GM18909 (cell line): ENCODE measurements at regions not wholly inside any gene's neighbourhood (a gene's known extent, or its start where the extent isn't known, plus 50 kb on each side); places are given as distances from the start of the nearest gene placed in this dataset.

Experiments
- ATAC-seq: cut with Tn5 transposase; IDR thresholded peaks from one replicate; pipeline ENCODE4 v1.9.1; 2021; ENCODE audit warnings: mild to moderate bottlenecking; ENCODE audit not compliant: unreplicated experiment, poor library complexity

GRCh38 chr13:77979721-77980385, 61.2 kb upstream of the EDNRB start:
- ATAC-seq: no peak

- no peak for ATAC-seq
Measured at GRCh38 chr13:77975358-77976042, 56.9 kb upstream of the EDNRB start.

GRCh38 chr13:77969299-77969698, 50.7 kb upstream of the EDNRB start:
- ATAC-seq: no peak
